ENCODE measurements at regions not wholly inside any gene's neighbourhood (a gene's known extent, or its start where the extent isn't known, plus 50 kb on each side); places are given as distances from the start of the nearest gene placed in this dataset.

DNA sequence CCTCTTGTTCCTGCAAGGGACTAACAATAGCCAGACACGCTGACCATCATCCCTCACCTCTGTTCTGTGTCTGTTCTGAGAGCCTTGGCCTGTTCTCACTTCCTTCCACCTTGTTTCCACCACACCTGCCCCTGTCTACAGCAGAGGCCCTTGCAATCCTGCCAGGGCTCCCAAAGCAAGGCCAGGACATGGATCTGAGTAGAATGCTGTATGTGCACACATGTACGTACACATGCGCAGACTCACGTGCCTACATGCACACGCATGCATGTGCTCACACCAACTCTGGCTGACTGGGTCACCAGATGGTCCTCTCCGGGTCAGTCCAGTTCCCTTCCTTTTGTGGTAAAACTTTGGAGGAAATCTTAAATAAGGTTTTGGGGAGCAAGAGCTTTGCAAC, 133.0 kb upstream of the C14orf180 start:
- TF ChIP-seq SMC3 (IDR thresholded peaks at IDR 0.05; ENCODE audit: low read depth, low read length) (no peak), PBX3 (IDR thresholded peaks at IDR 0.05) (no peak), TEAD4 (IDR thresholded peaks at IDR 0.05; ENCODE audit: borderline replicate concordance, insufficient read depth) (no peak), MXI1 (IDR thresholded peaks at IDR 0.05; ENCODE audit: low read depth, low read length) (no peak), FOXM1 (IDR thresholded peaks at IDR 0.05; ENCODE audit: low read depth) (no peak), JUND (IDR thresholded peaks at IDR 0.05) (no peak), MEF2A (IDR thresholded peaks at IDR 0.05; ENCODE audit: borderline replicate concordance, low read depth) (no peak)
- TF ChIP-seq, protein P1, sequence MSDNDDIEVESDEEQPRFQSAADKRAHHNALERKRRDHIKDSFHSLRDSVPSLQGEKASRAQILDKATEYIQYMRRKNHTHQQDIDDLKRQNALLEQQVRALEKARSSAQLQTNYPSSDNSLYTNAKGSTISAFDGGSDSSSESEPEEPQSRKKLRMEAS (IDR thresholded peaks at IDR 0.05; ENCODE audit: low read depth) = no peak
- WGBS (ENCODE audit: low lambda C conversion rate) = 34% methylated on average over 6 of the region's 6 CpGs
- Histone ChIP-seq H4K20me1 (ENCODE audit: insufficient read depth) (no peaks in the 10 kb centered on the region), H3K4me2 (no peak overlapping the region), H3K9me2 (no peaks in the 10 kb centered on the region), H3K79me2 (ENCODE audit: insufficient read depth) (no peaks in the 10 kb centered on the region), H2AFZ (ENCODE audit: low read depth) (no peak overlapping the region), H3K9ac (no peak overlapping the region), H3K27me3 (ENCODE audit: insufficient read depth) (no peaks in the 10 kb centered on the region), H3K27ac (ENCODE audit: low read depth in 2 of 2, low read length in 1 of 2) (no peak overlapping the region), H3K36me3 (replicated peaks in 1 of 2; ENCODE audit: control insufficient read depth in 1 of 2, insufficient read depth in 2 of 2, low read length in 1 of 2) (no peaks in the 10 kb centered on the region), H3K4me1 (ENCODE audit: control insufficient read depth in 1 of 2, insufficient read depth in 2 of 2, low read depth in 1 of 2, low read length in 1 of 2) (peaks cover 0 to 9% of the 10 kb centered on the region in 2 experiments; a peak in 1 of 4 replicates), H3F3A (replicated peaks; ENCODE audit: insufficient read depth) (no peaks in the 10 kb centered on the region), H3K9me3 (no peaks in the 10 kb centered on the region), H3K4me3 (ENCODE audit: low read depth in 2 of 2, low read length in 1 of 2) (no peak overlapping the region)
- ChIA-PET POLR2A (no interaction called here), CTCF (interaction anchor here (1.1 to 1.2 kb wide), 2 partner anchors 28 to 117 kb away, joined by 3 read pairs; no protein-coding TSS in a partner anchor)
- DNase-seq = no peak

DNA sequence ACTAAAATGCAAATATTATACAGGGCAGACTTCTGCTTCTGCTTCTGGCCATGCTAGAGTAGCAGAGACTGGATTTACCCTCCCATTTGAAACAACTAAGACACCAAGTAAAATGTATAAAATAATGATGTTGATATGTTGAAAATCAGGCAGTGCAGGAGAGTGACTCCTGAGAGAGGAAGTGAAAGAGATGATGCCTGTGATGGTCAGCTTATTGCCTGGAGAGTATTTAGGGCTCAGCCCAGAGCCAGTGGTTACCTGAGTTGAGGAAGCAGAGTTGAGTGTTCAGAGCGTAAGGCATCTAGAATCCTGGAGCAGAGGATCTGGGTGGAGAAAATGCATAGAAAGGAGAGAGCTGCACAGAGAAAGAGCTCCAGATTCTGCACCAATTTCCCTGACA, 131.8 kb upstream of the C14orf180 start:
- no peaks in the 10 kb centered on the region for H3K36me3 ChIP-seq (replicated peaks in 1 of 2; ENCODE audit: control insufficient read depth in 1 of 2, insufficient read depth in 2 of 2, low read length in 1 of 2)
- no peak overlapping the region for H3K9ac ChIP-seq
- no peak overlapping the region for H3K4me3 ChIP-seq (ENCODE audit: low read depth in 2 of 2, low read length in 1 of 2)
- H3K9me3 ChIP-seq = no peaks in the 10 kb centered on the region
- H3K4me2 ChIP-seq = no peak overlapping the region
- no peaks in the 10 kb centered on the region for H4K20me1 ChIP-seq (ENCODE audit: insufficient read depth)
- H2AFZ ChIP-seq (ENCODE audit: low read depth) = no peak overlapping the region
- H3K27me3 ChIP-seq (ENCODE audit: insufficient read depth) = no peaks in the 10 kb centered on the region
- no peaks in the 10 kb centered on the region for H3F3A ChIP-seq (replicated peaks; ENCODE audit: insufficient read depth)
- no peak for TF ChIP-seq JUND (IDR thresholded peaks at IDR 0.05)
- no peak for DNase-seq
- WGBS (ENCODE audit: low lambda C conversion rate) = 19% methylated on average over 1 of the region's 1 CpG
- H3K79me2 ChIP-seq (ENCODE audit: insufficient read depth) = no peaks in the 10 kb centered on the region
- H3K9me2 ChIP-seq = no peaks in the 10 kb centered on the region
- H3K27ac ChIP-seq (ENCODE audit: low read depth in 2 of 2, low read length in 1 of 2) = no peak overlapping the region
- H3K4me1 ChIP-seq (ENCODE audit: control insufficient read depth in 1 of 2, insufficient read depth in 2 of 2, low read depth in 1 of 2, low read length in 1 of 2) = peaks cover 0 to 9% of the 10 kb centered on the region in 2 experiments; a peak in 1 of 4 replicates
- ChIA-PET POLR2A (no interaction called here), CTCF (interaction anchor here (0.8 to 1.2 kb wide), 2 partner anchors 12 to 116 kb away, joined by 3 read pairs; no protein-coding TSS in a partner anchor)

DNA sequence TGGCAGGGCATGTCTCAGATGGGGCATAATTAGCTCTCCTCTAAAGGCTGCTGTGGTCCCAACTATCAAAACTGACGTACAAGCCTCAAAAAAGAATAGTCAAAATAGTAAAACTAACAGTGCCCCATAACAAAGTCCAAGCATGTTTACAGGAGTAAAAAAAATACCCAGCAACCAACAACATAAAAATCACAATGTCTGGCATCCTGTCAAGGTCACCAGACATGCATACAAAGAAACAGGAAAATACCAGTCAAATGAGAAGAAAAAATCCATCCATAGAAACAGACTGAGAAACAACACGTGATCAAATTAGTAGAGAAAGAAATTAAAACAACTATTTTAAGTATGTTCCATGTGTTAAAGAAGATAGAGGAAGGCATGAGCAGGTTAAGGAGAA, 131.2 kb upstream of the C14orf180 start:
- Histone ChIP-seq H4K20me1 (ENCODE audit: insufficient read depth) (no peaks in the 10 kb centered on the region), H3F3A (replicated peaks; ENCODE audit: insufficient read depth) (no peaks in the 10 kb centered on the region), H3K9ac (no peak overlapping the region), H3K9me3 (no peaks in the 10 kb centered on the region), H3K79me2 (ENCODE audit: insufficient read depth) (no peaks in the 10 kb centered on the region), H3K4me3 (ENCODE audit: low read depth in 2 of 2, low read length in 1 of 2) (no peak overlapping the region), H3K4me2 (no peak overlapping the region), H3K36me3 (replicated peaks in 1 of 2; ENCODE audit: control insufficient read depth in 1 of 2, insufficient read depth in 2 of 2, low read length in 1 of 2) (no peaks in the 10 kb centered on the region), H3K27ac (ENCODE audit: low read depth in 2 of 2, low read length in 1 of 2) (no peak overlapping the region), H3K27me3 (ENCODE audit: insufficient read depth) (no peaks in the 10 kb centered on the region), H3K4me1 (ENCODE audit: control insufficient read depth in 1 of 2, insufficient read depth in 2 of 2, low read depth in 1 of 2, low read length in 1 of 2) (peaks cover 0 to 6% of the 10 kb centered on the region in 2 experiments; a peak in 1 of 4 replicates), H2AFZ (ENCODE audit: low read depth) (no peak overlapping the region), H3K9me2 (no peaks in the 10 kb centered on the region)
- no peak for DNase-seq
- ChIA-PET CTCF (interaction anchor here (0.8 kb wide), 1 partner anchor 12 kb away, joined by 3 read pairs; no protein-coding TSS in a partner anchor), POLR2A (no interaction called here)
- TF ChIP-seq EP300 (IDR thresholded peaks at IDR 0.05; ENCODE audit: borderline replicate concordance in 1 of 2, low read depth in 1 of 2, low read length in 1 of 2) (no peak), FOXJ3 (CRISPR knock-in tag; IDR thresholded peaks at IDR 0.05) (no peak), RAD21 (IDR thresholded peaks at IDR 0.05; ENCODE audit: low read length) (no peak), TEAD4 (IDR thresholded peaks at IDR 0.05; ENCODE audit: borderline replicate concordance, insufficient read depth) (no peak), MXI1 (IDR thresholded peaks at IDR 0.05; ENCODE audit: low read depth, low read length) (no peak), RFX5 (IDR thresholded peaks at IDR 0.05; ENCODE audit: low read length) (no peak), IRF3 (IDR thresholded peaks at IDR 0.05; ENCODE audit: low read depth, low read length) (no peak), RCOR1 (IDR thresholded peaks at IDR 0.05; ENCODE audit: low read length) (no peak), TCF12 (IDR thresholded peaks at IDR 0.05) (no peak), POLR2AphosphoS5 (IDR thresholded peaks at IDR 0.05; ENCODE audit: low read depth, low read length) (no peak), FOSL2 (IDR thresholded peaks at IDR 0.05; ENCODE audit: borderline replicate concordance, low read depth) (no peak), EZH2phosphoT487 (IDR thresholded peaks at IDR 0.05; ENCODE audit: borderline replicate concordance, low read depth) (no peak), SIN3A (IDR thresholded peaks at IDR 0.05; ENCODE audit: borderline replicate concordance, low read depth, low read length) (no peak), RXRA (IDR thresholded peaks at IDR 0.05; ENCODE audit: borderline replicate concordance, low read depth) (no peak)
- 12% methylated on average over 2 of the region's 2 CpGs for WGBS (ENCODE audit: low lambda C conversion rate)

Data from SK-N-SH (cell line).